ENCODE measurements at regions not wholly inside any gene's neighbourhood (a gene's known extent, or its start where the extent isn't known, plus 50 kb on each side); places are given as distances from the start of the nearest gene placed in this dataset.

GRCh38 chr1:30814292-30814691 lies 56.7 kb upstream of the LAPTM5 start:
- DNase-seq (ENCODE audit: low read depth), result no peak
- TF ChIP-seq, protein P1, sequence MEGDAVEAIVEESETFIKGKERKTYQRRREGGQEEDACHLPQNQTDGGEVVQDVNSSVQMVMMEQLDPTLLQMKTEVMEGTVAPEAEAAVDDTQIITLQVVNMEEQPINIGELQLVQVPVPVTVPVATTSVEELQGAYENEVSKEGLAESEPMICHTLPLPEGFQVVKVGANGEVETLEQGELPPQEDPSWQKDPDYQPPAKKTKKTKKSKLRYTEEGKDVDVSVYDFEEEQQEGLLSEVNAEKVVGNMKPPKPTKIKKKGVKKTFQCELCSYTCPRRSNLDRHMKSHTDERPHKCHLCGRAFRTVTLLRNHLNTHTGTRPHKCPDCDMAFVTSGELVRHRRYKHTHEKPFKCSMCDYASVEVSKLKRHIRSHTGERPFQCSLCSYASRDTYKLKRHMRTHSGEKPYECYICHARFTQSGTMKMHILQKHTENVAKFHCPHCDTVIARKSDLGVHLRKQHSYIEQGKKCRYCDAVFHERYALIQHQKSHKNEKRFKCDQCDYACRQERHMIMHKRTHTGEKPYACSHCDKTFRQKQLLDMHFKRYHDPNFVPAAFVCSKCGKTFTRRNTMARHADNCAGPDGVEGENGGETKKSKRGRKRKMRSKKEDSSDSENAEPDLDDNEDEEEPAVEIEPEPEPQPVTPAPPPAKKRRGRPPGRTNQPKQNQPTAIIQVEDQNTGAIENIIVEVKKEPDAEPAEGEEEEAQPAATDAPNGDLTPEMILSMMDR (conservative IDR thresholded peaks at IDR 0.05; ENCODE audit: low read depth, low read length), result no peak

GRCh38 chr1:30812076-30812475 lies 54.5 kb upstream of the LAPTM5 start:
- TF ChIP-seq, protein P1 (conservative IDR thresholded peaks at IDR 0.05; ENCODE audit: low read depth, low read length), result no peak

More at GRCh38 chr1:30814292-30814691, 56.7 kb upstream of the LAPTM5 start:
- no peak overlapping the region for H3K4me3 ChIP-seq (ENCODE audit: low read depth, low read length)

GRCh38 chr1:30811187-30811586 lies 53.6 kb upstream of the LAPTM5 start:
- H3K4me3 ChIP-seq (ENCODE audit: low read depth, low read length), result no peak overlapping the region
- TF ChIP-seq, protein P1 (conservative IDR thresholded peaks at IDR 0.05; ENCODE audit: low read depth, low read length), result no peak
- DNase-seq (ENCODE audit: low read depth), result no peak

More at GRCh38 chr1:30812076-30812475, 54.5 kb upstream of the LAPTM5 start:
- H3K4me3 ChIP-seq (ENCODE audit: low read depth, low read length), result no peak overlapping the region
- no peak for DNase-seq (ENCODE audit: low read depth)

GRCh38 chr1:30810416-30811080 lies 53.0 kb upstream of the LAPTM5 start:
- no peak for DNase-seq (ENCODE audit: low read depth)
- TF ChIP-seq, protein P1 (conservative IDR thresholded peaks at IDR 0.05; ENCODE audit: low read depth, low read length), result no peak
- no peak overlapping the region for H3K4me3 ChIP-seq (ENCODE audit: low read depth, low read length)

GRCh38 chr1:30809514-30810263 lies 52.1 kb upstream of the LAPTM5 start:
- TF ChIP-seq, protein P1 (conservative IDR thresholded peaks at IDR 0.05; ENCODE audit: low read depth, low read length), result no peak
- no peak overlapping the region for H3K4me3 ChIP-seq (ENCODE audit: low read depth, low read length)
- no peak for DNase-seq (ENCODE audit: low read depth)

GRCh38 chr1:30808067-30808662 lies 50.6 kb upstream of the LAPTM5 start:
- TF ChIP-seq, protein P1 (conservative IDR thresholded peaks at IDR 0.05; ENCODE audit: low read depth, low read length), result no peak
- no peak for DNase-seq (ENCODE audit: low read depth)
- H3K4me3 ChIP-seq (ENCODE audit: low read depth, low read length), result no peak overlapping the region

Measured in epithelial cell of proximal tubule (primary cell).